NCI-H187 (cell line): ENCODE measurements at regions not wholly inside any gene's neighbourhood (a gene's known extent, or its start where the extent isn't known, plus 50 kb on each side); places are given as distances from the start of the nearest gene placed in this dataset.

ENCODE experiments used
- DNase-seq, 2 experiments: peaks; one replicate each; lab custom pipeline; 2025; lab: John Stamatoyannopoulos, UW

- no peak for DNase-seq
Measured at GRCh38 chr13:33710924-33711323, 107.0 kb upstream of the RFC3 start.

- DNase-seq: no peak
Measured at GRCh38 chr13:33711436-33711835, 106.5 kb upstream of the RFC3 start.

GRCh38 chr13:33717775-33718174, 100.2 kb upstream of the RFC3 start:
- no peak for DNase-seq

GRCh38 chr13:33721724-33722123, 96.2 kb upstream of the RFC3 start:
- DNase-seq: no peak

GRCh38 chr13:33722216-33722915, 95.6 kb upstream of the RFC3 start:
- DNase-seq: no peak

GRCh38 chr13:33723365-33723764, 94.6 kb upstream of the RFC3 start:
- no peak for DNase-seq

- peak; percentile 10 to 19 for DNase-seq
Measured at GRCh38 chr13:33723772-33724435, 94.0 kb upstream of the RFC3 start.

- DNase-seq: no peak
Measured at GRCh38 chr13:33725340-33725739, 92.6 kb upstream of the RFC3 start.

GRCh38 chr13:33727297-33728083, 90.5 kb upstream of the RFC3 start:
- no peak for DNase-seq

- no peak for DNase-seq
Measured at GRCh38 chr13:33728271-33729037, 89.5 kb upstream of the RFC3 start.

GRCh38 chr13:33730147-33730546, 87.8 kb upstream of the RFC3 start:
- no peak for DNase-seq

GRCh38 chr13:33730619-33731018, 87.3 kb upstream of the RFC3 start:
- DNase-seq: no peak

- DNase-seq: no peak
Measured at GRCh38 chr13:33735276-33735675, 82.7 kb upstream of the RFC3 start.

- DNase-seq: no peak
Measured at GRCh38 chr13:33739254-33739653, 78.7 kb upstream of the RFC3 start.

- no peak for DNase-seq
Measured at GRCh38 chr13:33740134-33740538, 77.8 kb upstream of the RFC3 start.

GRCh38 chr13:33742321-33742720, 75.6 kb upstream of the RFC3 start:
- no peak for DNase-seq

- DNase-seq: no peak
Measured at GRCh38 chr13:33743438-33744368, 74.2 kb upstream of the RFC3 start.

GRCh38 chr13:33744589-33745369, 73.2 kb upstream of the RFC3 start:
- no peak for DNase-seq

GRCh38 chr13:33745370-33746324, 72.3 kb upstream of the RFC3 start:
- DNase-seq: no peak
